ENCODE measurements at regions not wholly inside any gene's neighbourhood (a gene's known extent, or its start where the extent isn't known, plus 50 kb on each side); places are given as distances from the start of the nearest gene placed in this dataset.

DNA sequence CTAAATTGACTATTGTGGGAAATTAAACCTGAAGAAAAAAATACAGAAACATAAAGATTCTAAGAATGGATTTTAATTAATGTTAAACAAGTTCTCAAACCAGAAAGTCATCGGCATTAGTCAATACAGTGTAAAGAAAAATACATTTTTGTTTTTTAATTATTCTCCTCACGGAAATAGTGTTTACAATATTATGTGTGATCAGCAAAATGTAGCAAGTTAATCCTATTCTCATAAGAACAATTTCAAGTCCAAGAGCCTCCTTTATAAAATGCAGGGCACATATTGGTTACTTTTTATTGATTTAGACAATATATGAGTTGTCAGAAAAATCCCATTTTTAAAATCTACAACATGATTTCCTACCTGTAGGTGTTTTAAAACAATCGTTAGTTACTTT lies 158.0 kb upstream of the MGAT4C start:
- TF ChIP-seq, protein P1, sequence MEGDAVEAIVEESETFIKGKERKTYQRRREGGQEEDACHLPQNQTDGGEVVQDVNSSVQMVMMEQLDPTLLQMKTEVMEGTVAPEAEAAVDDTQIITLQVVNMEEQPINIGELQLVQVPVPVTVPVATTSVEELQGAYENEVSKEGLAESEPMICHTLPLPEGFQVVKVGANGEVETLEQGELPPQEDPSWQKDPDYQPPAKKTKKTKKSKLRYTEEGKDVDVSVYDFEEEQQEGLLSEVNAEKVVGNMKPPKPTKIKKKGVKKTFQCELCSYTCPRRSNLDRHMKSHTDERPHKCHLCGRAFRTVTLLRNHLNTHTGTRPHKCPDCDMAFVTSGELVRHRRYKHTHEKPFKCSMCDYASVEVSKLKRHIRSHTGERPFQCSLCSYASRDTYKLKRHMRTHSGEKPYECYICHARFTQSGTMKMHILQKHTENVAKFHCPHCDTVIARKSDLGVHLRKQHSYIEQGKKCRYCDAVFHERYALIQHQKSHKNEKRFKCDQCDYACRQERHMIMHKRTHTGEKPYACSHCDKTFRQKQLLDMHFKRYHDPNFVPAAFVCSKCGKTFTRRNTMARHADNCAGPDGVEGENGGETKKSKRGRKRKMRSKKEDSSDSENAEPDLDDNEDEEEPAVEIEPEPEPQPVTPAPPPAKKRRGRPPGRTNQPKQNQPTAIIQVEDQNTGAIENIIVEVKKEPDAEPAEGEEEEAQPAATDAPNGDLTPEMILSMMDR (IDR thresholded peaks at IDR 0.05), result no peak
- no peak for TF ChIP-seq POLR2A (IDR thresholded peaks at IDR 0.05)
